ENCODE measurements at regions not wholly inside any gene's neighbourhood (a gene's known extent, or its start where the extent isn't known, plus 50 kb on each side); places are given as distances from the start of the nearest gene placed in this dataset.
"Not testable (repeated sequence)": the region's sequence is repeated elsewhere in the genome, so short reads cannot be mapped to it uniquely, and the experiment has no call there.

DNA sequence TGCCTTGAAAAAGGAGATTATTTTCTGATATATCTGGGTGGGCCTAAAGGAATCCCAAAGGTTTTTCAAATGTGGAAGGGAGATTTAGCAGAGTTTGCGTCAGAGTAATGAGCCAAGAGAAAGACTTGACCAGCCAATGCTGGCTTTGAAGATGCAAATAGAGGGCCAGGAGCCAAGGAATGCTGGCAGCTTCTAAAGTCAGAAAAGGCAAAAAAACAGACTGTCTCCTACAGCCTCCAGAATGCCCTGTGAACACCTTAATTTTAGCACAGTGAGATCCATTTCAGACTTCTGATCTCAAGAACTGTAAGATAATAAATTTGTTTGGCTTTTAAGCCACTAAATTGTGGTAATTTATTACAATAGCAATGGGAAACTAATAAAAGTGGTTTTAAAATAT lies 122.6 kb upstream of the FREM1 start:
- DNase-seq = no peak

DNA sequence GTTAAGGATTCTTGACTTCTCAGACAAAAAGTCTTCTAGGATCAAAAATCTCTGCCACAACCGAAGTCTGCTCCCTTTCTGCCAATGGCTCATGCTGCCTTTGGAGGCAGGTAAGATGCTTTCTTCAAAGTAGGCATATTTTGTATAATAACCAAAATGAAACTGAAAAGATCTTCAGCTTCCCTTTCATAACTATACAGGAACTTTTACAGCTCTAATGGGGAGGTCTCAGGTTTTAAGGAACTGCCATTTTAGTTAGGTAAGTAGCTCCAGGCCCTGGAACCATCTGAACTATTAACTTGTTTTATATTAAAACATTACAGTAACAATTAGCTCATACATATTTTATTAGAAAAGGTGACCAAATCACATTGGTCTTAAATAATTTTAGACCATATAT lies 110.9 kb upstream of the FREM1 start:
- no peak for DNase-seq

DNA sequence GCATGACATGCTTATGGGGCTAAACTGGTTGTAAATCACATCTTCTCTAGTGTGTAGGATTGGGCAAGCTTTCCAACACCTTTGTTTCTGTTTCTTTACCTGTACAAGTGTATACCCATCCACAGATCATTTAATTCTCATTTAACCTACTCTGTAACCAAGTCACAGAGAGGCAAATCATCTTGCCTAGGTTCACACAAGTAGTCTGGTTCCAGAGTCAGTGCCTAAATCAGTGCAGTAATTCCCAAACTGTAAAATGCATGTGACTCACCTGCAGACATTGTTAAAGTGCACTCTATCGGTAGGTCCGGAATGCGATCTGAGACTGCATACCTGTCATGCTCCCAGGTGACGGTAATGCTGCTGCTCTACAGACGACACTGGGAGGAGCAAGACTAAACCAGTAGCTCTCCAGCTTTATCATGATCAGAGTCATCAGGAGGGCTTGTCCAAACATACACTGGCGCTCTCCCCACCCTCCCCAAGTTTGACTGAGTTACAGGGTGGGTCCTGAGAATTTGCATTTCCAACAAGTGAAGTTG lies 107.9 kb upstream of the FREM1 start:
- DNase-seq = no peak

DNA sequence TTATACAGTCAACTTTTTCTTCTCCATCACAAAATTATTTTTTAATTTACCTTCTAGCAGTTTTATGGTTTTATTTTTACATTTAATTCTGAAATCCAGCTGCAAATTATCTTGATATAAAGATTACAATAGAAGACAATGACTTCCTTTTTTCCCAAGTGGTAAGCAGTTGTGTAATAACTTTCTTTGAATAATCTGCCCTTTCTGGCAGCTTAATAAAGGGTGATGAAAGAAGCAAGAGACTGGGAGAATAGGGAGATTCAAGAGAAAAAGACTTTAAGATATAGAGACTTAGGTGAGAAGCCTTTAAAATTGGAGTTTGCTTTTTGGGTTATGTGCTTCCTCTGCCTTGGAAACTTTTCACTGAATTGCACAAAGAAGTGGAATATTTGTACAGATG lies 100.4 kb upstream of the FREM1 start:
- no peak for DNase-seq

DNA sequence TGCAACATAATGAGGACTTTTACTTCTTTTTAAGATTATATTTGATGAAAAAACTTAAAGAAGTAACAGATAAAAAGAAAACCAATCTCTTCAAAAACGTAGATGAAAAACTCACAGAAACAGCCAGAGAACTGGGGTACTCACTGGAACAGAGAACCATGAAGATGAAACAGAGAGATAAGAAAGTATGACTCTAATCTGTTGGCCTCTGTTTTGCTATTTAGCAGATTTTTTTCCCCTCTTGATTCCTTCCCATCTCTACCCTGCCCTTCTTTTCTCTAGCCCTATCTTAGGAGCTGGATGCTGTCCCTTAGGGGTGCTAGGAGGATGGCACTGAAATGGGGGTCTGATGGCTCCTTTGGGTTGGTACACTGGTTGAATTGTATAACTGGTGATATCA lies 97.5 kb upstream of the FREM1 start:
- no peak for DNase-seq

DNA sequence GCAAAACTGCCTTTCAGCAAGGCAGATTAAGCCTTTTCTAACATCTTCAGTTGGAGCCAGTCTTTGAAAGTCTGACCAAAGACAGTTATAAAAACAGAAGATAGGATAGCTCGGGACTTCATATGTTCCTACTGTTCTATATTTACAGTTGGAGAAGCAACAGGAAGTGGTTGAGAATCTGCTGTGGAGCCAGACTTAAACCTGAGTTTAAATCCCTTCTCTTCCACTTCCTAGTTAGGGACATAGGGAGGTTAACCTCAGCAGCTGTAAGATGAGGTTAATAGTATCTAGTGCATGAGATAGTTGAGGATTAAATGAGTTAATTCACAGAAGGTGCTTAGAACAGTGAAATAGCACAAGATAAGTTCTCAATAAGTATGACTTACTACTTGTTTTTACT lies 84.5 kb upstream of the FREM1 start:
- no peak for DNase-seq

DNA sequence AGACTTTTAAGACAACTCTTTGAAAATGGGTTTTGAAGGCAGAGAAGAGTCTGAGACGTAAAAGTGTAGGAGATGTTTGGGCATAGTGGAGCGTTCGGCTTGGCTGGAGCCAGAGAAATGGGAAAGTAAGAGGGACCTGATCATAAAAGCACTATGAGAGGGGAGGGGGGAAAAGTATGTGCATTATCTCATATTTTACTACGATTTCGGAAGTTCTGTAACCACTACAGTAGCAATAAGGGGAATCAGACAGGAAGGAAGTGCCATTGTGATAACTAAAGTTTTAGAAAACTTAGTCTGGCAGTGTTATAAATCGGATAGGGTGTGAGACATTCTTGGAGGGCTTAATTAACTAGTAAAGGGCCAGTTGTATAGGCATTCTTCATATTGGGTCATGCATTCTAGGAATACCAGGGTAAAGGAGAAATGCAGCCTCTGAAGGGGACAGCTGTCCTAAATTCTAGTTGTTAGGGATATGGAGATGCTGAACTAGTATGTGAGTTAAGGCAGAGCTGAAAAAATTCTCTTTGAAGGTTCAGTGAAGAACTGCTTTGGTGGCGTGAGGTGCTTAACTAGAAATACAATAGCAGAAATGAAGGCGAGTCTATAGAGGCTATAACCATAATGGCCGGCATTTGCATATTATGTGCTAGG lies 83.8 kb upstream of the FREM1 start:
- peak; percentile 25 for DNase-seq

DNA sequence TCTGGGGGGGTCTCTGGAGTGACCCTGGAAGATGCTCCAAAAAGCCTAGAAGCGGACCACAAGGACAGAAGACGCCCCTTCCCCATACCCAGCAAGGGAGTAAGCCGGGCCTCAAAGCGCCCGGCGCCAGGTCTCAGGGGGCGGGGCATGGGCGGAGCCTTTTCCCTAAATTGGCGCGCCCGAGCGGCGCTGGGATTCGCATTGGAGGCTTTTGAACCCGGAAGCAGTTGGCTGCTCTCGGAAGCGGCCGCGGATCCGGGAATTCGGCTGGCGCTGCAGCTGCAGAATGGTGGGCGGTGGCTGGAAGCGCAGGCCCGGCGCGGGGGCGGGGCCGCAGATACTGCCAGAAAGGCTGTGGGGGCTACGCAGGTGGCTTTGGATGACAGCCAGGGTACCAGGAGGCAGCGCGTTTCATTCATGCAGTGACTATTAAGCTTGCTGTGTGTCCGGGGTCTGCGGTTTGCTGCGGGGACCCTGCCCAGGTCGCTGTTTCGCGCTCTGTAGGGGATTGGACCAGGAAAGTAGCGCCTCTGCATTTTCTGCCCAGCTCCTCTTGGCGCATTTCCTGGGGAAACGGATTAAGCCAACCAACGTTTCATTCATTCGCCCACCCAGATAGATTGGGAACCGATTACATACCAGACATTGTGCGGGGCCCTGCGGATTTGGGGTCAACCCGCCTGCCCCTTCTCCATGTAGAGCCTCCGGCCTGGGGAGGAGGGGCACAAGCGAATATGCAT lies 83.0 kb upstream of the FREM1 start:
- peak; percentile 39 for DNase-seq

DNA sequence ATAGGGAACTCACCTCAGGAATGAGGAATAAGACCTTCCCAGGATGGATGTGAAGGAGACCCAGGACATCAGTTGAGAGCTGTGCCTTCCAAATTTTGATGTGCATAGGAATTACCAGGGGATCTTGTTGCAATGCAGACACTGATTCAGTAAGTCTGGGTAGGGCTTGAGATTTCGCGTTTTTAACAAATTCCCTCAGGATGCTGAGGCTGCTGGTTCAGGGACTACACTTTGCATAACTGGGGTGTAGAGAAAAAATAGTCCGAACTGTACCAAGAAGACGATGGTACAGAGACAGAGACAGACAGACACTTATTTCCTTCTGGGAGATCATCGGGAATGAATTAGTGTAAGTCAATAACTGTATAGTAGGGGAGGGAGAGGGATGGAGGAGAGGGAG lies 82.3 kb upstream of the FREM1 start:
- DNase-seq = no peak

DNA sequence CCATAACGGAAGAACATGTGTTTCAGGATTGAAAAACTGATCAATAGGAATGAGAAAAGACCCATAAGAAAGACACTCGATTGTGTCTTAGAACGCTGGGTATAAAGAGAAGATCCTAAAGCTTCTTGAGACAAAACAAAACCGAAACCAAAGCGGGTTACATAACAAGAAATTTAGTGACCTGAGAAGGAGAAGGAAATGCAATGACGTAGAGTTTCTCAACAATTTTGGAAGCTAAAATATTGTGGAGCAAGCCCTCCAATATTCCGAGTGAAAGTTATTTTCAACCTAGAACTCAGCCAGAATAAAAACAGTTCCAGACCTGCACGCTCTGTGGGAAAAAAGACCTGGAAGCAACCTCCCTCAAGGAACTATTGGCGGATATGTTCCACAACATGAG lies 81.9 kb upstream of the FREM1 start:
- peak; percentile 28 for DNase-seq

DNA sequence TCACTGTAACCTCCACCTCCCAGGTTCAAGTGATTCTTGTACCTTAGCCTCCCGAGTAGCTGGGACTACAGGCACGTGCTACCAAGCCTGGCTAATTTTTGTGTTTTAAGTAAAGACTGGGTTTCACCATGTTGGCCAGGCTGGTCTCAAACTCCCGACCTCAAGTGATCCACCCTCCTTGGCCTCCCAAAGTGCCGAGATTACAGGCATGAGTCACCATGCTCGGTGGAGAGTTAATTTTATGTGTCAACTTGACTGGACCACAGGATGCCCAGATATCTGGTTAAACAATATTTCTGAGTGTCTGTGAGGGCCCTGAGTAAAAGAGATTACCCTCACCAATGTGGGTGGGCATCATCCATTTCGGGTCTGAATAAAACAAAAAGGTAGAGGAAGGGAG lies 80.4 kb upstream of the FREM1 start:
- DNase-seq = not testable (repeated sequence)

DNA sequence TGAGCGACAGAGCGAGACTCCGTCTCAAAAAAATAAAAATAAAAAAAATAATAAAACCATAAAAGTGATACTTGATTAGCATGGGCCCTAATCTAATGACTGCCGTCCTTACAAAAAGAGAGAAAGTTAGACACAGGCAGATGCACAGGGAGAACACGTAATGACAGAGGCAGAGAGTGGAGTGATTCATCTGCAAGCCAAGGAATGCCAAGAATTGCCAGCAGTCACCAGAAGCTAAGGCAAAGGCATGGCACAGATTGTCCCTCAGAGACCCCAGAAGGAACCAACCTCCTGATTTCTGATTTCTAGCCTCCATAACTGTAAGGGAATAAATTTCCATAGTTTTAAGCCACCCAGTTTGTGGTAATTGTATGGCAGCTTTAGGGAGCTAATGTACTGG lies 79.6 kb upstream of the FREM1 start:
- DNase-seq = no peak

DNA sequence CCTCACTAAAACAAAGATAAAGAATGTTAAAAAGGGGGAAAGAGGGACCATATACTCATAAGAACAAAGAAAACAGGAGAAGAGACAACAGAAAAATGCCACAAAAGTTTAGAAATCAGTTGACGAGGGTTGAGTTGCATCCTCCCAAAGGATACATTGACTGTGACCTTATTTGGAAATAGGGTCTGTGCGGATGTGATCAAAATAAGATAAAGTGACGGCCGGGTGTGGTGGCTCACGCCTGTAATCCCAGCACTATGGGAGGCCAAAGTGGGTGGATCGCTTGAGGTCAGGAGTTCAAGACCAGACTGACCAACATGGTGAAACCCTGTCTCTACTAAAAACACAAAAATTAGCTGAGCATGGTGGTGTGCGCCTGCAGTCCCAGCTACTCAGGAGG lies 79.1 kb upstream of the FREM1 start:
- not testable (repeated sequence) for DNase-seq

DNA sequence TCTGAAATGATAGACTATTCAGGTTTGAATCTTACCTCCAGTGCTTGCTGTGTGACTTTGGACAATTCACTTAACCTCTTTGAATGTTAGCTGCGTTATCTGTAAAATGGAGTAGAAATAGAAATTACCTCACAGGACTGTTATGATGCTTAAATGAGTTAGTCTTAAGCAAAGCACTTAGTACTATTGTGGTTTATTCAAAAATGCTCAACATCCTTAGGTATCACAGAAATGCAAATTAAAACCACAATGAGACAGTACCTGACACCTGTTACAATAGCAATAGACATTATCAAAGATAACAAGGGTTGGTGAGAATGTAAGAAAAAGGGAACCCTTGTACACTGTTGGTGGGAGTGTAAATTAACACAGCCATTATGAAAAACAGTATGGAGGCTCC lies 77.6 kb upstream of the FREM1 start:
- DNase-seq = no peak

DNA sequence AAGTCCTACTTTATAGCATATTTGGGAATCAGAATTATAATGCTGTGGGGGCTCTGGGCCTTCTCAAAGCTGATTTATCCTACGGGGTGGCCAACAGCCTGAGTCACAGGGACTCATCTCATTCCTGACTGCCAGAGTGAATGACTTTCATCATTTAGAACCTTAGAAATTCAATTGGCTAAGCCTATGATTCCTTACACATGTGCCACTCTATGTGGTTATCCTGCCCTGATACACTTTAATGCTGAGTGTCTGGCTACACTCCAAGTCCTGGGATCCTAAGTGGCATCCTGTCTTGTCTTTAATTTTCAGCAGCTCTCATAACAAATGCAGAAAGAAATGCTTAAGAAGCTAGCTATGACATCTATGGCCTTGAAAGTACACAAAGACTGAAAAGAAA lies 75.2 kb upstream of the FREM1 start:
- no peak for DNase-seq

DNA sequence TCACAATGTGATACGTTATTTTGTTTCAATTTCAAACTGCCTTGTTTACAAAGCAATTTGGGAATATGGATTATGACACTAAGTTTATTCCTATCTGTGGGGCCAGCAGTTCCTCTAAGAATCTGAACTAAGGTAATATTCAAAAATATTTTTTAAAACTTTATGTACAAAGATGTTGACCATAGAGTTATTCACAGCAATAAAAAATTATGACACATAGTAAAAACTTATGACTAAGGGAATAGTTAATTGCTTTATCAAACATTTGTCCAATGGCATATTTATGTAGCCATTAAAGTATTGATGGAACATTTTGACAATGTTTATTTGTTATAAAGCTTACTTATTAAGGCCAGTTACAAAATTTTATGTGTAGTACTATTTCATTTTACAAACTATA lies 73.4 kb upstream of the FREM1 start:
- no peak for DNase-seq

DNA sequence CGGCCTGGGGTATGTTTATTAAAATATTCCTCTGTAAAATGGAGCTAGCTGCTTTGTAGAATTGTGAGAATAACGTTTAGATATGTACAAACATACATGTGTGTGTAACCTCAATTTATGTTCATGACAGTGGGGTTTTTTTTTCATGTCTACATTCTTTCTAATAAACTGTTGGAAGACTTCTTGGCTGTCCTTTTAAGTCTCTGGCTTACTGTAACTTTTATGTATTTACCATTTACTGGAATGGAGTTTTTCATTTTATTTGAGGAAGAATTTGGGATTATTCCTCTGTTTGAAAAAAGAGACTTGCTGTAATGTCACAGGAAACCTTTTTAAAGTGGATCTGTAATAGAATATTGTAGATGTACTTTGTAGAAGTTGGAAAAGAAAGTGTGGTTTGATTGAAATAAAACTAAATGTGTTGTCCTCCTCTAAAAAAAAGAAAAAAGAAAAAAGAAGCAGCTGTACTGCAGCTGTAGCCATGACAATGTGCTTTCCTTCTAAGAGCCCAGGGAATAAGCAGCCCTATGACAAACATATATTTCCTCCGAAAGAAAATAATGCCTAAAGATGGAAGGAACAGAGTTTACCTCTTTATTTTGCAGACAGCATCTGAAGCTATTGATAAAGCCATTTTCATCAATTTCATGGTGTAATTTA lies 71.2 kb upstream of the FREM1 start:
- DNase-seq = no peak

DNA sequence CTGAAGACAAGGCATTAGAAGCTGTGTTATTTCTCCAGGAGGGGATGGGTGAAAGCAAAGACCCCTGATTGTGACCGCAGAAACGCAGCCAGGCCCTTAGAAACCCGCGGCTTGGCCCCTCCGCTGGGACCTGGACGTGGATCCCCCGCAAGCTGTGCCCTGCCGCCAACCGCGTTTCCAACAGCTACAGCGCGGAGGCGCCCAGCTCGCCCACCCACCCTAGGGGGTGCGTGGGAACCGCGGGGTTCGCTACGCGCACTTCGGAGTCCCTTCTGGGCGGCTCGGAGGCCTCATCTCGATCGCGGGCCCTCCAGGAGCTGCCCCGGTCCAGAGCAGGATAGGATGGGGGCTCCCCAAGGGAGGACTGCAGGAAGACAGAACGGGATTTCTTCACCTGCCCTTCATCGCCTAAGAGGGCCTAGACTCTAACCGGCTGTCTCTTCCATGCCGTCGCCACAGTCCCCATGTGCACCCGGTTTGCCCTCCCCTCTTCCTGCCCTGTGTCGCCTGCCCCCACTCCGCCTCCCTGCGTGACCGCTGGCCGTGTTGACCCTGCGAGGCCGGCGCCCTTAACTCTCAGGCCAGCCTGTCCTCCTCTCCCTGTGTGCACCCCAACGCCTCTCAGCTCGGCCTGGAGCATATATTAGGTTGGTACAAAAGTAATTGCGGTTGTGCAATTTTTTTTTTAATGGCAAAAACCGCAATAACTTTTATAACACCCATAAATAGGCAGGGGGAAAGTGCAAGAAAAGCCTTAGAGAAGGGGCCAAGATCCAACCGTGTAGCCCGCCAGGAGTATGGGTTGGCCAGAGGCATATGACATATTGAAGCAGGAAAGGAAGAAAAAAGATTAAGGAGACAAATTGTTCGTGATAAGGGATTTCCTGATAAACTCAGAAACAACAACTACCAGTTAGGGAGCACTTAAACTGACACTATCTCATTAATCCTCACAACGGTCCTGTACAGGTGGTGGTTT lies 68.1 kb upstream of the FREM1 start:
- DNase-seq = no peak

DNA sequence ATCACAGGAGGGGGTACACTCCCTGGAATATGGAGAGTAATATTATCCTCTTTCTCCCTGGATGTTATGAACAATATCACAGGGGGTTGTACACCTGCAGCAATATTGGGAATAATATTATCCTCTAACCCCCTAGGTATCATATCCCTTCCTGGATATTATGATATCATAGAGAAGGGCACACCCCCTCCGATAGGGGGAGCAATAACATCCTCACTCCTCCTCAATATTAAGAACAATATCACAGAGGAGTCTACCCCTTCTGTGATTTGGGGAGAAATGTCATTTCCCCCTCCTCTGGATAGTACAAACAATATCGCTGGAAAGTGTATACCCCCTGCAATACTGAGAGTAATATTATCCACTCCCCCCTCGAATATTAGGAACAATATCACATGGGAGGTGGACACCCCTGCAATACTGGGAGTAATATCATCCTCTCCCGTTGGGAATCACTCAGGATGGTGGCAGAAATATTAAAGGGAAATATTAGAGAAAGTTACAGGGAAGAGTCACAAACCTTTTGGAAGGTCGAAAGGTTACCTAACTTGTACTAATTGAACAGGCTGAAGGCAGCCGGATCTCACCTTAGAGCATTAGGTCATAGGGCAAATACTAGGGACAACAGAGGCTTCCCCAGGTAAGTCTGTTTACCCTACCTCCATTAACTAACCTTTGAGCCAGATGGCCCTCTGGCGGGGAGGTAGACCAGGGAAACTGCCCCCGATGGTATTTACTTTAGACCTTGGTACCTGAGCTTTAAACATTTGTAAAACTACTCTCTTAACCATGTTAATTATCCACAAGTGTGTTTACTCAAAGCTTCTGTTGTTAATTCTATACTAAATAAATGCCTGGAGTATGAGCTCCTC lies 57.5 kb upstream of the FREM1 start:
- no peak for DNase-seq

DNA sequence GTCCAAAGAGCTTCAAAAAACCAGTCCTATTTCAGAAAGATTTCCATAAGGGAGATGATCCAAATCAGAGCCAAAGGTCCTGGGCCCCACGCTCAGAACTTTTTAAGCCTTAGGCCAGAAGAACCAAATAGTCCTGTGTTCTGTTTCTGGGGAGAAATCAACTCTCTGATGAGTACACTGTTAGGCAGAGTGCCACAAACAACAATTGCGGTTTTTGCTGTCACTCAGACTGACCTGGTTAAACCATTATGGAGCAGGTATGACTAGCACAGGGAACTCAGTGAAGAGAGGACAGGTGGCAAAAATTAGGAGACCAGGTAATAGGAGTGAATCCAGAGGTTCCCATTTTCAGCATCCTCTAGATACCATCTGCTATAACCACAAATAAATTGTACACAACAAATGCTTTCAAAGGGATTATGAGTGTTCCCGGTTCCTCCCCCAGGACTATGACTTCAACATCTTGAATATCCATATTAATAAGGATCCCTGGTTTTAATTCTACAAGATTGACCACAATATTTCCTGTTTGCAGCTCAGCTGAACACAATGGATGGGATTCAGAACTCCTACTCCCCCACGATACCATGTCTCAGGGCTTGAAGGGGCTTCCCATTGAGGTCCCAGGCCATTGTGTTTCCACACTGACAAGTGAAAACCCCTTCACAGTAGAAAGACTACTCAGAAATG lies 52.1 kb upstream of the FREM1 start:
- no peak for DNase-seq

DNA sequence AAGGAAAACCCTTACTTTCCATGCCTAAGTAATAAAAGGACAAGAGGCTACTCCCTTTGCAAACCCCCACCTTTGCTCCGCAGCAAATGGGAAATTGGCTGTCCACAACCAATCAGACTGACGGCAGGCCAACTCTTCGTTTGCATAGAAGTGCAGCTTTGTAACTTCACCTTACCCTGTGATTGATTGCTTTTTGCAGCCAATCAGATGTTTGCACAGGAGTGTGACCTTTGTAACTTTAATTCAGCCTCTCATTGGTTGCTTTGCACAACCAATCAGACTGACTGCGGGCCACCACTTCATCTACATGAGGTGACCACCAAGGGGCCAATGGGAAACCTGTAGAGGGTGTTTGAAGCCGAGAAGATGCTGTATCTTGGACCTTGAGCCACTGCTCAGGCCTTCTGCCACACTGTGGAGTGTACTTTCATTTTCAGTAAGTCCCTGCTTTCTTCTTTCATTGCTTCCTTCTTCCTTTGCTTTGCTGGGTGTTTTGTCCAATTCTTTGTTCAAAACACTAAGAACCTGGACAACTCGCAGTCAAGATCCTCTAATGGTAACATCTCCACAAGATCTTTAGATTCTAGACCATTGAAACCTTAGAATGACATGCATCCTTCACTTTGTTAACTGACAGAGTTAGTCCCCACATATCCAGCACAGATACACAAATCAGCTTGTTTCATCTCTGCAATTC lies 51.3 kb upstream of the FREM1 start:
- no peak for DNase-seq
